ENCODE measurements at regions not wholly inside any gene's neighbourhood (a gene's known extent, or its start where the extent isn't known, plus 50 kb on each side); places are given as distances from the start of the nearest gene placed in this dataset.

- TF ChIP-seq ZNF395 (CRISPR knock-in tag; IDR thresholded peaks at IDR 0.05) (no peak), ZNF57 (CRISPR knock-in tag; IDR thresholded peaks at IDR 0.05) (no peak), SAFB2 (IDR thresholded peaks at IDR 0.05; ENCODE audit: borderline replicate concordance, low read depth, low read length, severe bottlenecking) (no peak), RBM14 (IDR thresholded peaks at IDR 0.05; ENCODE audit: borderline replicate concordance, insufficient read depth, low read depth, low read length) (no peak), ESRRB (CRISPR knock-in tag; IDR thresholded peaks at IDR 0.05; ENCODE audit: borderline replicate concordance) (no peak), FOXP1 (CRISPR knock-in tag; IDR thresholded peaks at IDR 0.05) (no peak), CEBPZ (IDR thresholded peaks at IDR 0.05; ENCODE audit: borderline replicate concordance, low read depth, low read length) (no peak), BDP1 (IDR thresholded peaks at IDR 0.05; ENCODE audit: insufficient read depth, insufficient read length) (no peak), NFE2 (IDR thresholded peaks at IDR 0.05; ENCODE audit: low read depth) (no peak), RBM25 (IDR thresholded peaks at IDR 0.05; ENCODE audit: low read depth, low read length, severe bottlenecking) (no peak), ILF3 (IDR thresholded peaks at IDR 0.05; ENCODE audit: borderline replicate concordance) (no peak), TSHZ1 (CRISPR knock-in tag; IDR thresholded peaks at IDR 0.05) (no peak), KHSRP (IDR thresholded peaks at IDR 0.05) (no peak), NONO (IDR thresholded peaks at IDR 0.05; ENCODE audit: low read depth in 2 of 2, low read length in 1 of 2) (peak in 1 of 2 experiments; percentile 59; a peak in 1 of 4 replicates), TFE3 (CRISPR knock-in tag; IDR thresholded peaks at IDR 0.05) (no peak)
Measured at GRCh38 chr2:144332356-144333142, 187.4 kb downstream of the ZEB2 start (continued).
